SK-N-SH (cell line): ENCODE measurements at regions not wholly inside any gene's neighbourhood (a gene's known extent, or its start where the extent isn't known, plus 50 kb on each side); places are given as distances from the start of the nearest gene placed in this dataset.

Experiments
- MEF2A ChIP-seq: IDR thresholded peaks from 2 replicates; pipeline ENCODE4 v1.4.0; 2012; ENCODE audit warnings: low read depth, borderline replicate concordance
- TF ChIP-seq, protein P1 (sequence below): fragments of 200-600 bp; sonication (generic); IDR thresholded peaks from 2 replicates; pipeline ENCODE4 v1.6.1; 2017; ENCODE audit warnings: antibody characterized with exemption, mild to moderate bottlenecking, moderate library complexity
- TF ChIP-seq, protein P2 (sequence below): IDR thresholded peaks from 2 replicates; pipeline ENCODE4 v1.6.1; 2012; ENCODE audit warnings: mild to moderate bottlenecking, low read depth, low read length, moderate library complexity

DNA sequence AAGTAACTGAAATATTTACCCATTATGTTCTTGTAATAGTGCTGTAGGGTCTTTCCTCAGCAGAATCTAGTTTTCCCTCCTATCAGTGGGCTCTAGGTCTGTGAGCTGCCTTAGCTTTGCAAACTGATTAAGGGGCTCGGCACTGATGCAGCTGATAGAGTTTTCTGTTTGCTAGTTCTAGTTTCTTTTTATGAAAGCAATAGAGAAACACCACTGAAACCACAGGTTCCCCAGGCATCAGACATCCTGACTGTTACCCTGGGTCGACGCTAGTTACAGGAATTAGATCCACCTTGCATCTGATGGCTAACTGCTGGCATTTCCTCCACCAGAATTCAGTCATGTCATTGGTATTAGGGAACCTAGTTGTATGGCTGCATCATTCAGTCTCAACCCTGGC is 225.0 kb upstream of the VCX start:
- no peak for TF ChIP-seq MEF2A
- TF ChIP-seq, protein P1, sequence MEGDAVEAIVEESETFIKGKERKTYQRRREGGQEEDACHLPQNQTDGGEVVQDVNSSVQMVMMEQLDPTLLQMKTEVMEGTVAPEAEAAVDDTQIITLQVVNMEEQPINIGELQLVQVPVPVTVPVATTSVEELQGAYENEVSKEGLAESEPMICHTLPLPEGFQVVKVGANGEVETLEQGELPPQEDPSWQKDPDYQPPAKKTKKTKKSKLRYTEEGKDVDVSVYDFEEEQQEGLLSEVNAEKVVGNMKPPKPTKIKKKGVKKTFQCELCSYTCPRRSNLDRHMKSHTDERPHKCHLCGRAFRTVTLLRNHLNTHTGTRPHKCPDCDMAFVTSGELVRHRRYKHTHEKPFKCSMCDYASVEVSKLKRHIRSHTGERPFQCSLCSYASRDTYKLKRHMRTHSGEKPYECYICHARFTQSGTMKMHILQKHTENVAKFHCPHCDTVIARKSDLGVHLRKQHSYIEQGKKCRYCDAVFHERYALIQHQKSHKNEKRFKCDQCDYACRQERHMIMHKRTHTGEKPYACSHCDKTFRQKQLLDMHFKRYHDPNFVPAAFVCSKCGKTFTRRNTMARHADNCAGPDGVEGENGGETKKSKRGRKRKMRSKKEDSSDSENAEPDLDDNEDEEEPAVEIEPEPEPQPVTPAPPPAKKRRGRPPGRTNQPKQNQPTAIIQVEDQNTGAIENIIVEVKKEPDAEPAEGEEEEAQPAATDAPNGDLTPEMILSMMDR = no peak
- TF ChIP-seq, protein P2, sequence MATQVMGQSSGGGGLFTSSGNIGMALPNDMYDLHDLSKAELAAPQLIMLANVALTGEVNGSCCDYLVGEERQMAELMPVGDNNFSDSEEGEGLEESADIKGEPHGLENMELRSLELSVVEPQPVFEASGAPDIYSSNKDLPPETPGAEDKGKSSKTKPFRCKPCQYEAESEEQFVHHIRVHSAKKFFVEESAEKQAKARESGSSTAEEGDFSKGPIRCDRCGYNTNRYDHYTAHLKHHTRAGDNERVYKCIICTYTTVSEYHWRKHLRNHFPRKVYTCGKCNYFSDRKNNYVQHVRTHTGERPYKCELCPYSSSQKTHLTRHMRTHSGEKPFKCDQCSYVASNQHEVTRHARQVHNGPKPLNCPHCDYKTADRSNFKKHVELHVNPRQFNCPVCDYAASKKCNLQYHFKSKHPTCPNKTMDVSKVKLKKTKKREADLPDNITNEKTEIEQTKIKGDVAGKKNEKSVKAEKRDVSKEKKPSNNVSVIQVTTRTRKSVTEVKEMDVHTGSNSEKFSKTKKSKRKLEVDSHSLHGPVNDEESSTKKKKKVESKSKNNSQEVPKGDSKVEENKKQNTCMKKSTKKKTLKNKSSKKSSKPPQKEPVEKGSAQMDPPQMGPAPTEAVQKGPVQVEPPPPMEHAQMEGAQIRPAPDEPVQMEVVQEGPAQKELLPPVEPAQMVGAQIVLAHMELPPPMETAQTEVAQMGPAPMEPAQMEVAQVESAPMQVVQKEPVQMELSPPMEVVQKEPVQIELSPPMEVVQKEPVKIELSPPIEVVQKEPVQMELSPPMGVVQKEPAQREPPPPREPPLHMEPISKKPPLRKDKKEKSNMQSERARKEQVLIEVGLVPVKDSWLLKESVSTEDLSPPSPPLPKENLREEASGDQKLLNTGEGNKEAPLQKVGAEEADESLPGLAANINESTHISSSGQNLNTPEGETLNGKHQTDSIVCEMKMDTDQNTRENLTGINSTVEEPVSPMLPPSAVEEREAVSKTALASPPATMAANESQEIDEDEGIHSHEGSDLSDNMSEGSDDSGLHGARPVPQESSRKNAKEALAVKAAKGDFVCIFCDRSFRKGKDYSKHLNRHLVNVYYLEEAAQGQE = no peak
